ENCODE measurements at regions not wholly inside any gene's neighbourhood (a gene's known extent, or its start where the extent isn't known, plus 50 kb on each side); places are given as distances from the start of the nearest gene placed in this dataset.

DNA sequence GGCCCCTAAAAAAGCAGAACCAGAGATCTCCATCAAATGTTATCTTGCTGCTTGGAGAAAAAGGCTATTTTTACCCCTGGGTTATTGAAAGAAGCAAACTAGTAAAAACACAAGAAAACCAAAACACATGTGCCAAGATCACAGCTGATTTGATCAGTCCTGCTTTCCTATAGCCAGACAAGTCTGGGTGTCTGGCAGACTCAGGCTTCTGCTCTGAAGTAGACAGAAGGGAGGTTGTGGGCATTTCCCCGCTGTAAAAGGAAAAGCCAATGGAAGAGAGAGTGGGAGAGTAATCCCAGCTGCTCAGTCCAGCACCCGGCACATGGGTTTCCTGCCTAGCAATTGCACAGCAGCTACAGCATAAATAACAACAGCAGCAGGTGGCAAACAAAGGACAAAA, 177.9 kb downstream of the PHLDA1 start:
- TF ChIP-seq, protein P1, sequence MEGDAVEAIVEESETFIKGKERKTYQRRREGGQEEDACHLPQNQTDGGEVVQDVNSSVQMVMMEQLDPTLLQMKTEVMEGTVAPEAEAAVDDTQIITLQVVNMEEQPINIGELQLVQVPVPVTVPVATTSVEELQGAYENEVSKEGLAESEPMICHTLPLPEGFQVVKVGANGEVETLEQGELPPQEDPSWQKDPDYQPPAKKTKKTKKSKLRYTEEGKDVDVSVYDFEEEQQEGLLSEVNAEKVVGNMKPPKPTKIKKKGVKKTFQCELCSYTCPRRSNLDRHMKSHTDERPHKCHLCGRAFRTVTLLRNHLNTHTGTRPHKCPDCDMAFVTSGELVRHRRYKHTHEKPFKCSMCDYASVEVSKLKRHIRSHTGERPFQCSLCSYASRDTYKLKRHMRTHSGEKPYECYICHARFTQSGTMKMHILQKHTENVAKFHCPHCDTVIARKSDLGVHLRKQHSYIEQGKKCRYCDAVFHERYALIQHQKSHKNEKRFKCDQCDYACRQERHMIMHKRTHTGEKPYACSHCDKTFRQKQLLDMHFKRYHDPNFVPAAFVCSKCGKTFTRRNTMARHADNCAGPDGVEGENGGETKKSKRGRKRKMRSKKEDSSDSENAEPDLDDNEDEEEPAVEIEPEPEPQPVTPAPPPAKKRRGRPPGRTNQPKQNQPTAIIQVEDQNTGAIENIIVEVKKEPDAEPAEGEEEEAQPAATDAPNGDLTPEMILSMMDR (IDR thresholded peaks at IDR 0.05), result no peak
- TF ChIP-seq POLR2A (IDR thresholded peaks at IDR 0.05), result no peak

All from prostate gland (tissue), 2 donors.